HL-60 (cell line): ENCODE measurements at regions not wholly inside any gene's neighbourhood (a gene's known extent, or its start where the extent isn't known, plus 50 kb on each side); places are given as distances from the start of the nearest gene placed in this dataset.

ENCODE experiments used
- DNase-seq, 2 experiments: peaks; one replicate each; pipeline ENCODE4 v3.0.0-alpha.2; 2010 to 2020; ENCODE audit warnings: low read depth in 1 of 2, low spot score in 1 of 2
- H3K27ac ChIP-seq: fragments of 250-450 bp; sonication (Bioruptor Pico); replicated peaks from 2 replicates; pipeline ENCODE4 v1.5.1; 2020; ENCODE audit warnings: mild to moderate bottlenecking, moderate library complexity
- H3K27me3 ChIP-seq: fragments of 250-450 bp; sonication (Bioruptor Pico); 2 replicates; pipeline ENCODE4 v1.5.1; 2021; ENCODE audit warnings: mild to moderate bottlenecking, moderate library complexity; ENCODE audit not compliant: insufficient read depth, poor library complexity, severe bottlenecking
- H3K4me3 ChIP-seq: replicated peaks from 2 replicates; pipeline ENCODE4 v1.5.1; 2011; ENCODE audit warnings: mild to moderate bottlenecking, control low read depth, low read length; ENCODE audit not compliant: insufficient read depth
- CTCF ChIP-seq: IDR thresholded peaks from one replicate; pipeline ENCODE4 v1.5.1; 2011; ENCODE audit warnings: low read length, control low read depth, inconsistent platforms; ENCODE audit not compliant: insufficient read depth
- GABPA ChIP-seq: IDR thresholded peaks from 2 replicates; pipeline ENCODE4 v1.6.1; 2012; ENCODE audit warnings: low read depth
- POLR2AphosphoS5 ChIP-seq: IDR thresholded peaks from 2 replicates; pipeline ENCODE4 v1.6.1; 2012; ENCODE audit warnings: low read depth
- REST ChIP-seq: IDR thresholded peaks from 2 replicates; pipeline ENCODE4 v1.6.1; 2012; ENCODE audit warnings: low read depth; ENCODE audit not compliant: insufficient replicate concordance
- SPI1 ChIP-seq: IDR thresholded peaks from 2 replicates; pipeline ENCODE4 v1.6.1; 2012; ENCODE audit warnings: low read depth, mild to moderate bottlenecking, borderline replicate concordance

- TF ChIP-seq SPI1 (no peak), POLR2AphosphoS5 (no peak)
- Histone ChIP-seq H3K4me3 (no peak overlapping the region), H3K27me3 (no peaks in the 10 kb centered on the region), H3K27ac (no peak overlapping the region)
- no peak for DNase-seq
Observed at GRCh38 chr16:80151722-80152111, 389.1 kb upstream of the DYNLRB2 start.

GRCh38 chr16:80150978-80151721, 389.6 kb upstream of the DYNLRB2 start:
- H3K4me3 ChIP-seq = no peak overlapping the region
- H3K27ac ChIP-seq = no peak overlapping the region
- no peak for DNase-seq
- TF ChIP-seq GABPA = no peak
- TF ChIP-seq POLR2AphosphoS5 = no peak
- no peak for TF ChIP-seq SPI1
- TF ChIP-seq CTCF = no peak
- TF ChIP-seq REST = no peak
- H3K27me3 ChIP-seq = no peaks in the 10 kb centered on the region

- no peak overlapping the region for H3K4me3 ChIP-seq
- TF ChIP-seq POLR2AphosphoS5 = no peak
- no peak for TF ChIP-seq GABPA
- TF ChIP-seq SPI1 = no peak
- no peak for TF ChIP-seq REST
- TF ChIP-seq CTCF = no peak
- DNase-seq = no peak
- H3K27me3 ChIP-seq = no peaks in the 10 kb centered on the region
- H3K27ac ChIP-seq = no peak overlapping the region
Observed at GRCh38 chr16:80148826-80149225, 392.0 kb upstream of the DYNLRB2 start.

- H3K4me3 ChIP-seq = no peak overlapping the region
- TF ChIP-seq SPI1 (no peak), REST (no peak), CTCF (no peak), POLR2AphosphoS5 (no peak), GABPA (no peak)
- no peak for DNase-seq
Observed at GRCh38 chr16:80147026-80147655, 393.7 kb upstream of the DYNLRB2 start.

More at GRCh38 chr16:80147026-80147655, 393.7 kb upstream of the DYNLRB2 start:
- Histone ChIP-seq H3K27ac (no peak overlapping the region), H3K27me3 (no peaks in the 10 kb centered on the region)
